Colonic mucosa (tissue), 4 donors: ENCODE measurements at regions not wholly inside any gene's neighbourhood (a gene's known extent, or its start where the extent isn't known, plus 50 kb on each side); places are given as distances from the start of the nearest gene placed in this dataset.
"Not testable (repeated sequence)": the region's sequence is repeated elsewhere in the genome, so short reads cannot be mapped to it uniquely, and the experiment has no call there.

Source experiments
- DNase-seq: peaks from one replicate; pipeline ENCODE4 v3.0.0-alpha.2; 2020
- H3K27ac ChIP-seq: fragments of 200-600 bp; one replicate; pipeline ENCODE4 v1.8.0; 2021
- H3K27me3 ChIP-seq: fragments of 200-600 bp; one replicate; pipeline ENCODE4 v1.8.0; 2021
- H3K36me3 ChIP-seq: fragments of 200-600 bp; one replicate; pipeline ENCODE4 v1.8.0; 2021
- H3K4me1 ChIP-seq: fragments of 200-600 bp; one replicate; pipeline ENCODE4 v1.8.0; 2021; ENCODE audit warnings: mild to moderate bottlenecking
- H3K4me3 ChIP-seq: fragments of 200-600 bp; one replicate; pipeline ENCODE4 v1.8.0; 2021
- H3K9ac ChIP-seq, 2 donors: one replicate each; pipeline ENCODE4 v1.7.0; 2013; ENCODE audit warnings: control low read depth in 2 of 2, low read depth in 2 of 2, low read length in 2 of 2
- H3K9me3 ChIP-seq: fragments of 200-600 bp; one replicate; pipeline ENCODE4 v1.8.0; 2021
- CTCF ChIP-seq: fragments of 200-600 bp; IDR thresholded peaks from one replicate; pipeline ENCODE4 v1.8.0; 2022; ENCODE audit warnings: antibody characterized with exemption, mild to moderate bottlenecking
- intact Hi-C: fragments of 100-400 bp; cut with DNase I; formaldehyde crosslinking; loops from one replicate; pipeline ENCODE4 v1.14.1; 2022
- donor health status: healthy.
- donor health status: DM: no; HTN: no; CAD: no.
- donor health status: DM: no; HTN: no; CAD: no.

- peaks cover 6% of the 10 kb centered on the region for H3K27me3 ChIP-seq
- no peaks in the 10 kb centered on the region for H3K9me3 ChIP-seq
- no peak for TF ChIP-seq CTCF
- DNase-seq, result no peak
- H3K9ac ChIP-seq, result no peak overlapping the region
- no peaks in the 10 kb centered on the region for H3K4me1 ChIP-seq
- no peak overlapping the region for H3K4me3 ChIP-seq
- no peak overlapping the region for H3K27ac ChIP-seq
- no peaks in the 10 kb centered on the region for H3K36me3 ChIP-seq
- intact Hi-C loops, result no loop called here
Observed at GRCh38 chr22:49703505-49703904, 124.2 kb downstream of the BRD1 start.

- H3K4me3 ChIP-seq, result no peak overlapping the region
- no peak overlapping the region for H3K27ac ChIP-seq
- intact Hi-C loops, result no loop called here
- H3K27me3 ChIP-seq, result peaks cover 6% of the 10 kb centered on the region
- TF ChIP-seq CTCF, result peak; percentile 4
- DNase-seq, result no peak
- no peak overlapping the region for H3K9ac ChIP-seq
- no peaks in the 10 kb centered on the region for H3K9me3 ChIP-seq
- no peaks in the 10 kb centered on the region for H3K4me1 ChIP-seq
- no peaks in the 10 kb centered on the region for H3K36me3 ChIP-seq
Observed at GRCh38 chr22:49702068-49702397, 125.6 kb downstream of the BRD1 start.

- no peaks in the 10 kb centered on the region for H3K36me3 ChIP-seq
- no peak overlapping the region for H3K4me3 ChIP-seq
- no peaks in the 10 kb centered on the region for H3K9me3 ChIP-seq
- no peaks in the 10 kb centered on the region for H3K4me1 ChIP-seq
- peaks cover 6% of the 10 kb centered on the region for H3K27me3 ChIP-seq
- peak; percentile 36 for TF ChIP-seq CTCF
- DNase-seq, result no peak
- no peak overlapping the region for H3K9ac ChIP-seq
- intact Hi-C loops, result no loop called here
- no peak overlapping the region for H3K27ac ChIP-seq
Observed at GRCh38 chr22:49701380-49702067, 126.1 kb downstream of the BRD1 start.

GRCh38 chr22:49699928-49700498 is 127.7 kb downstream of the BRD1 start:
- DNase-seq, result no peak
- no peak overlapping the region for H3K4me3 ChIP-seq

GRCh38 chr22:49699476-49699875 is 128.2 kb downstream of the BRD1 start:
- H3K9ac ChIP-seq, result no peak overlapping the region
- no peak overlapping the region for H3K4me3 ChIP-seq
- TF ChIP-seq CTCF, result no peak
- H3K27ac ChIP-seq, result no peak overlapping the region
- peaks cover 3% of the 10 kb centered on the region for H3K27me3 ChIP-seq
- no peaks in the 10 kb centered on the region for H3K36me3 ChIP-seq
- no peak for DNase-seq
- intact Hi-C loops, result no loop called here
- no peaks in the 10 kb centered on the region for H3K4me1 ChIP-seq
- no peaks in the 10 kb centered on the region for H3K9me3 ChIP-seq

More at GRCh38 chr22:49699928-49700498, 127.7 kb downstream of the BRD1 start:
- TF ChIP-seq CTCF, result no peak
- Histone ChIP-seq H3K27me3 (peaks cover 6% of the 10 kb centered on the region), H3K27ac (no peak overlapping the region), H3K36me3 (no peaks in the 10 kb centered on the region), H3K9me3 (no peaks in the 10 kb centered on the region), H3K4me1 (no peaks in the 10 kb centered on the region), H3K9ac (no peak overlapping the region)
- intact Hi-C loops, result no loop called here

GRCh38 chr22:49698616-49699015 is 129.1 kb downstream of the BRD1 start:
- H3K4me1 ChIP-seq, H3K4me3 ChIP-seq, H3K9ac ChIP-seq, DNase-seq, H3K27me3 ChIP-seq, H3K9me3 ChIP-seq, H3K27ac ChIP-seq, intact Hi-C loops, H3K36me3 ChIP-seq: not testable (repeated sequence)
